Left renal cortex interstitium (tissue), 4 donors: ENCODE measurements at regions not wholly inside any gene's neighbourhood (a gene's known extent, or its start where the extent isn't known, plus 50 kb on each side); places are given as distances from the start of the nearest gene placed in this dataset.
"Not testable (repeated sequence)": the region's sequence is repeated elsewhere in the genome, so short reads cannot be mapped to it uniquely, and the experiment has no call there.

Source experiments
- DNase-seq, 4 donors: peaks; one replicate each; pipeline ENCODE4 v3.0.0-alpha.2; 2013; ENCODE audit warnings: low read depth in 4 of 4, low spot score in 2 of 4, missing footprints in 1 of 4

DNA sequence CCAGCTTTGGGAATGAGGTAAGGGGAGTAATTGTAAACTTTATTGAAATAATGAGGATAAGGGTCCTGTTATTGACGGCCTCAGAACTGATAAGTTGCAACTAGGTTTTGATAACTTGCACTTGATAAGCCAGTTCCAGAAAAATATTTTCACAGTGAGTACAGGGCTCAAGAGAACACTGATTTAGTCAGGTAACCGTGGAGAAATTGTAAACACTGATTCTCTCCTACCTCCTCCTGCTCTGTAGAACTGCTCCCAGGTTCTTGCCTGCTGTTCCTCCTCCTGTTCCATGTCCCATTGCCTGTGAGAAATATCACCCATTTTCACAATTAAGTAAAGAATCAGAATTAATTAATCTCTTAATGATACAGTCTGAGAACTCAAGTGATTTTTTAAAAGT, 55.0 kb upstream of the CXXC4 start:
- no peak for DNase-seq

- no peak for DNase-seq
These were observed 64.8 kb upstream of the CXXC4 start for GRCh38 chr4:104559502-104559901.

GRCh38 chr4:104571341-104571740, 76.6 kb upstream of the CXXC4 start:
- no peak for DNase-seq

DNA sequence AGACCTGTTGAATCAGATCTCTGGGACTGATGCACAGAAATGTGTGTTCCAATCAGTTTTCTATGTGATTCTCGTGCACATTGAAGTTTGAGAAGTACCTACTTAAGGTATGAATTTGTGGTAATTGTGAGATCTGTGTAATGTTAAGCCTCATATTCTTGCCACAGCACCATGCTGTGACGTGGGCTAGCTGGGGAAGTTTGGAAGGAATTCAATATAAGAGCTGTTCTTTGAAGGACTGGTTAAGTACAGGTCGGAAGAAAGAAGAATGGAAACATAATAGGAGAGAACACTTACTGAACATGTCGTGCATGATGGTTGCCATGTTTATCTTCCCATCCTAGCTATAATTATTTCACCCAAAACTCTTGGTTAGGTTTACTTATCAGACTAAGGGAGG, 79.7 kb upstream of the CXXC4 start:
- no peak for DNase-seq

DNA sequence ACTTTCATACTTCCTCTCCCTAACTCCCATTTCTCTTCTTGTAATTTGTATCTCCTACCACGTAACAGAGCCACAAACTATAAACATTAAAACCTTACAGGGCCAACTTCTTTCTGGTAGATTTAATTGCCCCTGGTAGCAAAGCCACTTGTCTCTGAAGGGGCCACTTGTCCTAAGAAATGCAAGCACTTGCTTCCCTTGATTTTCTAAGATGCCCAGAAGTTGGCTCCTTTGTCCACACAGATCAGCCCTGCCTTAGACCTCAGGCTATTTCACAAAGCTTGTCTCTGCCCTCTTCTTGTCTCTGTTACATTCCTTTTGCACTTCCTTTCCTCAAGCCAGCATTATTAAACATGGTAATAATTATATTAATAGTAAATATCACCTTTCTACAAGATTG, 80.6 kb upstream of the CXXC4 start:
- no peak for DNase-seq

GRCh38 chr4:104577405-104577804, 82.7 kb upstream of the CXXC4 start:
- DNase-seq, result no peak

- DNase-seq, result not testable (repeated sequence)
These were observed 86.8 kb upstream of the CXXC4 start for GRCh38 chr4:104581476-104581875.

DNA sequence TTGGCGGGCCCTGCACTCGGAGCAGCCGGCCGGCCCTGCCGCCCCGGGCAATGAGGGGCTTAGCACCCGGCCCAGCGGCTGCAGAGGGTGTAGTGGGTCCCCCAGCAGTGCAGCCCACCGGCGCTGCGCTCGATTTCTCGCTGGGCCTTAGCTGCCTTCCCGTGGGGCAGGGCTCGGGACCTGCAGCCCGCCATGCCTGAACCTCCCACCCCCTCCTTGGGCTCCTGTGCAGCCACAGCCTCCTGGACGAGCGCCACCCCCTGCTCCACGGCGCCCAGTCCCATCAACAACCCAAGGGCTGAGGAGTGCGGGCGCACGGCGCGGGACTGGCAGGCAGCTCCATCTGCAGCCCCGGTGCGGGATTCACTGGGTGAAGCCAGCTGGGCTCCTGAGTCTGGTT, 87.4 kb upstream of the CXXC4 start:
- DNase-seq, result not testable (repeated sequence)

GRCh38 chr4:104589264-104589868, 94.7 kb upstream of the CXXC4 start:
- DNase-seq, result no peak

DNA sequence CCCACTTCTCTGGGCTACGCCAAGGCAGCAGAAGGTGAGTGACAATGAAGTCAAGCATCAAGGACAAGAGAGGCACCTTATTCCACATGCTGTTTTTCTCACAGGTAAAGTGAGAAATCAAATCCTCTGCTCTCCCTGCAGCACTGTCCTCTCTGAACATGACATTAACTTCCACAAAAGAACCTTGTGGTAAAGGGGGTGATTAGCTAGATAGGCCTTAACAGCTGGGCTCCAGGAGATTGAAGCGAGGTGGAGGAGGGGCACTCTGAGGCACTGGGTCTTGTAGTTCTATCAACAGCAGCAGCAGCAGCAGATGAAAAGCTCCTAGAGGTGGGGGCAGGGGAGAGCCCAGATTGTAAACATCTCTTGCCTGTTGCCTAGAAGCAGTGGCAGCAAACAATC, 96.8 kb upstream of the CXXC4 start:
- DNase-seq, result no peak

DNA sequence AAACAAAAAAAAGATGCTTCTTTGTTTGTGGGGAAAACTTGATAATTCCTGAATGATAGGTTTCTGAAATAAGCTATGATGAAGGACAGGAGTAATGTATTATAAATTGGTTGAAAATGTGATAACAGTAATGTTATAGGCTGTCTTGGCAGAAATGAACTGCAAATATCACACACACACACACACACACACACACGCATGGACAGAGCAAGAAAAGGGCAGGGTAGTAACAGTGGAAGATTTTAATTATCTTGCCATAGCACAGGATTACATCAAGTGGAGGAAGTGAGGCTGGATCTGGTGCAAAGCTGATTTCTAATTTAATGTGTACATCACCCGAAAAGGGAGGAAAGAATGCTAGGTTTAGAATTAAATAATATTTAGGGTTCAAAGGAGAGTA, 97.5 kb upstream of the CXXC4 start:
- no peak for DNase-seq

DNA sequence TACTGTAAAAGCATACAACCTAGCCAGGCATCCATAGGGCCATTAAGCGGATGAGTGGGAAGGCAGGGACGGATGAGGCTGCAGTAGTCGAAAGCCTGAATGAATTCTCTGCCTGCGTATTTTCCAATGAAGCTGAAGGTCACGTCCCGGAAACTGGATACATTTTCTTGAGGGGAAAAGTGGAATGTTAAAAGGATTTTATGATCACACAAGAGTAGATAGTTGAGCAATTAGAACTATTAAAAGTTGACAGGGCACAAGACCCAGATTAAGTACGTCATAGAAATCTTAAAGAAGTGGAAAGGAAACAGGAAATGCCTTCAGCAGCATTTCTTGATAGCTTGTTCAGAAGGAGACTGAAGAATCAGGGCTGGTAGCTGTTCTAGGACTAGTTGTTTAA, 98.3 kb upstream of the CXXC4 start:
- DNase-seq, result peak in 1 of 4 donors; percentile 36

- DNase-seq, result no peak
These were observed 101.5 kb upstream of the CXXC4 start for GRCh38 chr4:104596189-104596588.

- no peak for DNase-seq
These were observed 120.8 kb upstream of the CXXC4 start for GRCh38 chr4:104615496-104615895.

DNA sequence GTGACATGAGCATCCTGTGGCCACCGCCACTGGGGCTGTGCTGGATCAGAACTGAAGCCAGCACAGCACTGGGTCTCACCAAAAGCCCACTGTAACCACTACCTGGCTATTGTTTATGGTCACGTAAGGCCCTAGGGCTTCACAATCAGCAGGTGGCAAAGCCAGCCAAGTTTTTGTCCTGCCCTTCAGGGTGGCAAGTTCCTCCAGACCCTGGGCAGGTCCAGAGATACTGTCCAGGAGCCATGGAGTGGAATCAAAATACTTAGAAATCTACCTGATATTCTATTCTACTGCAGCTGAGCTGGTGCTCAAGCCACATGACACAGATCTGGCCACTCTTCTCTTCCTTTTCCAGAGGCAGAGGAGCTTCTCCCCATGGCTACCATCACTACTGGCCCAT, 121.2 kb upstream of the CXXC4 start:
- DNase-seq, result no peak

DNA sequence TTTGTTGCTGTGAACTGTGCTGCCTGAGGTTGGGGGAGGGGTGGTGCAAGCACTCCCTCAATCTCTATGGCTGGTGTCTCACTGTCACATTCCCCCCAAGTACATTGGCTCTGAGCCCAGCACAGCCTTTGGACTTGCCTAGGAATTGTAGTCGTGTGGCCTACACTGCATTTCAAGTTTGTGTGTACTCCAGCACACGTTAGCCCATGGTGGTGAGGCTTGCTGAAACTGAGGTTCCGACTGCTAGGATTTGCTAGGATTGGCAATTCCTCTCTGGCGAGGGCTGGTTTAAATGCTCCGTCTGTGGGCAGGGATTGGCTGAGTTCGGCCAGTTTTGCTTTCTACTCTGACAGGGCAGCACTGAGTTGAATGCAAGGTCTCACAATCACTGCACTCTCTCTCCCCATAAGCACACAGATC, 121.7 kb upstream of the CXXC4 start:
- no peak for DNase-seq

GRCh38 chr4:104625706-104626105, 131.0 kb upstream of the CXXC4 start:
- DNase-seq, result no peak

DNA sequence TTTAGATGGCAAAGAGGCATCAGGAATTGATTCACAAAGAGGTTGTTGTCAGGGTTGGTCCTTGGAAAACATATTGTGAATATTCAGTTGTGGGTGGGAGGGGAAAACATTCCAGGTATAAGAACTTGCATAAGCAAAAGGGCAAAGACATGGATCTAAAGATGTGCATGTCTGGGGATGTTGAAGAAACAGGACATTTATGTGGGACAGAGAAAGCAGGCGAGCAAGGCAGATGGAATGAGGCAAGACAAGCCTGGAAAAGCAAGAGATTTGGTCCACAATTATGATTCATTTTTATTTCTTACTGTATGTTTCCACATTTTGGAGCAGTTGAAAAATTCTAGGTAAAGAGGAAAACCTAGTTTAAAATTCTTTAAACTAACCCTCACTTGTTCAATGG, 134.9 kb upstream of the CXXC4 start:
- no peak for DNase-seq

DNA sequence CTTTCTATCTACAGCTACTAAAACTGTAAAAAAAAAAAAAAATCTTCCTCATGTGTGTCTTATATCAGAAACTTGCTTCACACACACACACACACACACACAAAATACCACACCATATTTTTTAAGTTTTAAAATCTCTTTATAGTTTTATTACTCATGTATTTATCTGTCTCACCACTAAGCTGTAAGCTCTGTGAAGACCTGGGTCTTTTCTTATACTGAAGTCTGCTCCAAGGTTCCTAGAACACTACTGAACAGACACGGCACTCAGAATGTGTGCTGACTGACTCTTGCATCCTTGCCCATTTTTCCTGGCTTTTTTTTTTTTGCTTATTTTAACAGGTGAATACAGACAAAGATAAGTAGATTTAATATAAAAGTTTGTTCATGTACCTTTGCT, 135.6 kb upstream of the CXXC4 start:
- DNase-seq, result no peak

- DNase-seq, result no peak
These were observed 136.3 kb upstream of the CXXC4 start for GRCh38 chr4:104631000-104631399.

GRCh38 chr4:104641418-104641817, 146.7 kb upstream of the CXXC4 start:
- DNase-seq, result no peak

- DNase-seq, result no peak
These were observed 147.8 kb upstream of the CXXC4 start for GRCh38 chr4:104642521-104642920.

- no peak for DNase-seq
These were observed 149.1 kb upstream of the CXXC4 start for GRCh38 chr4:104643805-104644204.
